H1 (cell line): ENCODE measurements at regions not wholly inside any gene's neighbourhood (a gene's known extent, or its start where the extent isn't known, plus 50 kb on each side); places are given as distances from the start of the nearest gene placed in this dataset.

Experiments used
- CTCF ChIP-seq, 3 experiments: IDR thresholded peaks; 1 replicate in 2 of 3; 2 replicates in 1 of 3; pipeline versions ENCODE4 v1.5.1 to v1.6.1; 2011; ENCODE audit warnings: low read length in 3 of 3, mild to moderate bottlenecking in 3 of 3, inconsistent platforms in 2 of 3, low read depth in 1 of 3, moderate library complexity in 1 of 3; ENCODE audit not compliant: insufficient read depth in 1 of 3; ENCODE audit errors: control extremely low read depth in 1 of 3
- NANOG ChIP-seq: IDR thresholded peaks from 2 replicates; pipeline ENCODE4 v1.6.1; 2011; ENCODE audit warnings: low read length, low read depth, mild to moderate bottlenecking, inconsistent platforms; ENCODE audit not compliant: insufficient read depth, poor library complexity, severe bottlenecking
- SIN3A ChIP-seq, 2 experiments: IDR thresholded peaks in 1 of 2; conservative IDR thresholded peaks in 1 of 2; 2 replicates each; pipeline ENCODE4 v1.6.1; 2011 to 2012; ENCODE audit warnings: low read length in 2 of 2, improper control_type of control experiment in 1 of 2, low read depth in 1 of 2, mild to moderate bottlenecking in 1 of 2
- TCF12 ChIP-seq: IDR thresholded peaks from 2 replicates; pipeline ENCODE4 v1.6.1; 2011; ENCODE audit warnings: low read depth, mild to moderate bottlenecking, low read length
- TEAD4 ChIP-seq: IDR thresholded peaks from 2 replicates; pipeline ENCODE4 v1.6.1; 2012; ENCODE audit warnings: low read depth, low read length, inconsistent platforms, mixed read lengths

- TF ChIP-seq NANOG (no peak), TCF12 (no peak), TEAD4 (no peak), CTCF (IDR thresholded peaks at IDR 0.05; ENCODE audit: control extremely low read depth in 1 of 3, insufficient read depth in 1 of 3, low read depth in 1 of 3, low read length in 3 of 3) (no peak), SIN3A (conservative IDR thresholded peaks at IDR 0.05 in 1 of 2, IDR thresholded peaks at IDR 0.05 in 1 of 2; ENCODE audit: low read depth in 1 of 2, low read length in 2 of 2) (no peak)
These were observed 1336.3 kb upstream of the CADM2 start (continued) for GRCh38 chr3:83622526-83622925.
